ENCODE measurements at regions not wholly inside any gene's neighbourhood (a gene's known extent, or its start where the extent isn't known, plus 50 kb on each side); places are given as distances from the start of the nearest gene placed in this dataset.

DNA sequence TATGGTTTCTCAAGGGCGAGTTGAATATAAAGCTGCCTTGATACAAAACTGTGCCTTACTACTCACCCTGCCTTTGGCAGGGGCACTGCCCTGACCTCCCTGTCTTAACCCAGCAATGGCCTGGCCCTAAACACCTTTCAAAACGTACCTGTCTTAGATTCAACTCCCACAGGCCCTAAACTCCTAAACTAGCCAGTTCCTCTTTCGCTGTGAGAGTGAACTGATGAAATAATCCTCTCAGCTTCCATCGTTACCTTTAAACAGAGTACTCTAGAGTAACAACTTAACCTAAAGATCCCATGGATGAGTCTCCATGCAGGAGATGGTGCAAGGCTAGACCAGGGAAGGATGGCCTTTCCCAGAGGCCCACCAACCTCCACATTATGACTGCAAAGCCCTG lies 133.0 kb upstream of the THBS1 start:
- DNase-seq (ENCODE audit: low read depth in 2 of 2), result no peak

DNA sequence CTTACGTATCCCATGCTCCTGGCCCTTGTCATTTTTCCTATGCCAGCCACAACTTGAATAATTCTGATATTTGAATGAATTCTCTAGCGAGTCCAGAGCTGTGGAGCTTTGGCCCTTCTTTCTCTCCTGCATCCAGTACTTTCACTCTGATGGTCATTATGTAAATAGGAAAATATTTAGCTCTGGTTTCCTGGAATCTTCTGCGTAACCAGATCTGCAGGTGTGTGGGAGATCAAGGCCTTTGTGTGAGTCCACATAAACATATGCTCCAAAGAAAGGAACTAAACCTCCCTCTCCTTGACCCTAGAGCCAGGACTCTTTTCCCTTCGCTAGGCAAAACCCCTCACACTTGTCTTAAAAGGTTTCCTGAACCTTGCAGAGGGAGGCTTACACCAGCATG lies 132.5 kb upstream of the THBS1 start:
- DNase-seq (ENCODE audit: low read depth in 2 of 2), result no peak

DNA sequence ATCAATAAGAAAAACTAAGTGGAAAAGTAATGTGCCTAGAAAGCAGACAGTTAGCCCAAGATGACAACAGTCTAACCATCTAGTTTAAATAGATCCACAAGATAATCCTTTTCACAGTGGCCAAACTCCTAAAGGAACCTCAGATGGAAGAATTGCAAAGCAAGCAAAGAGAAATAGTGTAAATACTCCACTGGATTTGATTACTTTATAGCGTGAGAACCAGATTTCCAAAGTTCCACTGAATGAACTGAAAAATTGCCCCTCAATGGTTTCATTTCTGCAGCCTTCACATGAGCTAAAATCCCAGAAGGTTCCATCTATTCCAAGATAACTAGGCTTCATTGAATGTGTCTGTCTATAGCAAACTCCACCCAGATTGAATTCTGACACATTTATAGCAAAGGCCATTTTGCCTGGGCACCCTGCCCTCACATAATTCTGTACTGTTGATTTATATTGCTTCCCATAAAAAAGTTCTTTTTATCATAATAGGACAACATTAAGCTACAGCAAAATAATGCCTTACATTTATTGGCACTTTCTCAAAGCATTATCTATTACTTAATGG lies 129.7 kb upstream of the THBS1 start:
- DNase-seq (ENCODE audit: low read depth in 2 of 2), result no peak

DNA sequence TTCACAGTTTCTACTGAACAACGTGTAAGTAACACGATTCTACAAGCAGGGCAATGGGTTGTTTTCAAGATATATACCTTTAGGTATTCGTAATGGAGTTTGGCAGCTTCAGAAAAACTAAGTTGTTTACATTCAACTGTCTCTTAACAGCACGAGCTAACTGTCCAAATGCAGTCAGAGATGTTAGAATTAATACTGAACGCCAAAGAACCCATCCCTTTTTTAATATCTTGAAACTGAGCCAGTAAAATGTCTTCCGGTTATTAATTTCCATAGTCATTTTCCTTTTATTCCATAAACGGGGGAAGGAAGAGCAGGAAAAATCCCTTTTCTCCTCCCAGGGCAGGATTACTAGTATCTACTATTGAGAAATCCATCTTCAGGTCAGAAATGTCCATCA lies 129.0 kb upstream of the THBS1 start:
- DNase-seq (ENCODE audit: low read depth in 2 of 2), result no peak

DNA sequence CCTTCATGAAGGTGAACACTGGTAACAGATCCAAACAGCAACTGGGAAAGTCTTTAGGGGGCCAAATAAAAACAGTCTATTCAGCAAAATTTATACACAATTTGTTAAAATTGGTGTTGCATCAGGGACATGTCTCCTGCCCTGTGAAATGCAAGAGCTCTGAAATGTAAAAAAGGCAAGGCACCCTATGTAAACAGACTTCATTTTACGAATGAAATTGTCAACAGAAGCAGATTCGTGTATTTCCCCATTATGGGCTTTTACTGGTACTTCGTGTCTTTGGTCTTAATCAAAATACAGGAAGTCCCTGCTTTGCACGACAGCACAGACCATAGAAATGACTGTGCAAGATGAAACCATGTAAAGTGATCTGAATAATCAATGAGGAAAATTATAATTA lies 127.3 kb upstream of the THBS1 start:
- no peak for DNase-seq (ENCODE audit: low read depth in 2 of 2)

DNA sequence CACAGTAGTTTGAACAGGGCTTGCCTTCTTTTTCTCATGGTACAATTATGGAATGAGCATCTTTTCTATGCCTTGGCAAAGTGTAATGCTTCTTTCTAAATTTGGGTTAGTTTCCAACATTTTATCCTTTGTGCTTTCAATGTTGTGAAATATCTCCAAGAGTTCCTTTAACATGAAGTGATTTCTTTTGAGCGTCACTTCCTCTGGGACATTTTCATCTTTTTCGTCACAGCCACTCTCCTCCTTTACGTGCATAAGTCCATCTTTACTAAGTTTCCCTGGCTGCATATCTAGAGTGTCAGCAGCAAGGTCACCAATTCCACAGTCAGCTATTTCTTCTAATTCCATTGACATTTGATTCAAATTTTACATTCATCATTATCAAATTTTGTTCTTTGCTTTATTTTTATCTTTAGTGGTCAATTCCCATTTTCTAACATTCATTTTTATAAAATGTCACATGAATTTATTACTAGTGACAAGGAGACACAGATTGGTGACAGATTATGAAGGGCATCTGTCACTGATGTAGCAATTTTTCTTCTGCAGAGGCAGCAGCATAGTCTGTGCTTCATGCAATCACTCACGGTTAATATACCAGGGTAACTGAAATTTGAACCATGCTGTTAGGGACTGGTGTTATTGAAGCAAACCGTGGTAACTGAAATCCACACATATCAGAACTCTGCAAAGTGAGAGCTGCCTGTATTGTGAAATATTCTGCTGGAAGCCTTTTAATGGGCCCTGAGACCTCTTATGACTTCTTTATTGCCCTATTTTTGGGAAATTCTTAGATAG lies 126.5 kb upstream of the THBS1 start:
- DNase-seq (ENCODE audit: low read depth in 2 of 2), result no peak

DNA sequence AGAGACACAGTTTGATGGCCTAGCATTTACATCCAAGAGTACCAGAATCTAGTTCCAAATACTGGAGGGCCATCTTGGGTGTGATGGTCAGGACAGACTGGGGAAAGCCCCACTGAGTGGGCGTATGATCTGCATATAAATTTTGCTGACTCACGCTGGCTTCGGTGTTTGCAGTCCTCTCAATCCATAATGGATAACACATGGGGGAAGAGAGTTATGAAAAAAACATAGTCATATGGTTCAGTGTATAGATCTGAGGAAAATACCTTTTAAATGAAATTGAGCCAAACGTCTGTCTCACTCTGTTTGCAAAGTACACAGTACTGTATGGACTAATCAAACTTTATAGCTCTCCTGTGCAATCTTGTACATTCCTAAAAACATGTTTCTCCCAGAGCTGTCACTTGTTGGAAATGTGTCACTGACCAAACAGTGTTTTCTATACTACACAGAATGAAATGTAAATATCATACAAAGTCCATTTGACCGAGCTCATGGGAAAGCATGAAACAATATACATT lies 125.3 kb upstream of the THBS1 start:
- peak; percentile 91 to 92 for DNase-seq (ENCODE audit: low read depth in 2 of 2)

DNA sequence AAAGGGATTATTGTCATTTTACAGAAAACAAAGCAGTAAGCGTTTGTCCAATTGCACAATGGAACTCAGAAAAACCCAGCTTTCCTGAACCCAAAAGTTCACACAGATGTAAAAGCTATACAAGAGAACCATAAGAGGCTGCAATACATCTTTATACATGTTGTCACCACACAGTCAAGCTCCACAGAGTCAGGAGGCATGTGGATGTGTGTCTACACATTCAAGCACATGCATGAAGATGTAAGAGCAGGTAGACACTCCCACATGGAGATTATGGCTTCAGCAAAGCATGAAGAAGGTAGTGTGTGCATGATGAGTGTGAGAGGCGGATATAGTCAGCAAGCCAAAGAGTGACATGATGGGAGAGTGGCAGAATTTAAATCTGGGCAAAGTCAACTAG lies 124.7 kb upstream of the THBS1 start:
- no peak for DNase-seq (ENCODE audit: low read depth in 2 of 2)

DNA sequence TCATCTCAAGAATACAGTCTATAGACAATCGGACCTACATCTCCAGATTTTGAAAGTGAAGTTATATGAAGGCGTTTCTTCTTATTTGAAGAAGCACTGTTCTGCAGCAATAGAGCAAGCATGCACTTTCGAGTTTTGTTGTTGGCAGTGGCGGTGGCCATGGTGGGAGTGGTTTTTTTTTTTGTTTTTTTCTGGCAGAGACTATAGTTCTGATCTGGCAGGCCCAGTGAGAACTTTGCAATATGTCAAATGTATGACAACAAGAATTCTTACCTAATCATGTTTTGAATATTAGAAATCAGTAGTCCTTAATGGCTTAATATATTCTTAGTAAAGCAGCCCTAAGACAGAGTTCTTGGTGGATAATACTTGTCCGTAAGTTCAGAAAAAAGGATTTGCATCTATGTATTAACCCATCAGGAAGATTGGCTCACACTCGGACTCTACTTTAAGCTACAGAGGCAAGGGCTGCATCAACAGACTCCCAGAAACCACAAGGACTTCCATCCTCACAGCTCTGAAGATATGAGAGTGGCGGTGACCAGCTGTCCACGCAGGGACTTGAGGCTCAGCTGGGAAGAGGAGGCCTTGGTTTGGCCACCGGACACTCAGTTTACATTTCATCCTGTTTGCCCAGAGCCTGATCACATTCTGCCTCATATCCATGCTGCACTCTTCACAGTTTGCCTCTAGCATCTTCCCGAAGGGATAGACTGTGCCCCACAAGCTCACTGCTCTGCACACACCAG lies 124.1 kb upstream of the THBS1 start:
- DNase-seq (ENCODE audit: low read depth in 2 of 2), result no peak

DNA sequence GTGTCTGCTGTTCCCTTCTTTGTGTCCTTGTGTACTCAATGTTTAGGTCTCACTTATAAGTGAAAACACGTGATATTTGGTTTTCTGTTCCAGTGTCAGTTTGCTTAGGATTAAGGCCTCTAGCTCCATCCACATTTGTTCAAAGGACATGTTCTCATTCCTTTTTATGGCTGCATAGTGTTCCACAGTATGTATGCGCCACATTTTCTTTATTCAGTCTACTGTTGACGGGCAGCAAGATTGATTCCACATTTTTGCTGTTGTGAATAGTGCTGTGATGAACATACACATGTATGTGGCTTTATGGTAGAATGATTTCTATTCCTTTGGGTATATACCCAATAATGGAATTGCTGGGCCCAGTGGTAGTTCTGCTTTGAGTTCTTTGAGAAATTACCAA lies 122.7 kb upstream of the THBS1 start:
- DNase-seq (ENCODE audit: low read depth in 2 of 2), result no peak

DNA sequence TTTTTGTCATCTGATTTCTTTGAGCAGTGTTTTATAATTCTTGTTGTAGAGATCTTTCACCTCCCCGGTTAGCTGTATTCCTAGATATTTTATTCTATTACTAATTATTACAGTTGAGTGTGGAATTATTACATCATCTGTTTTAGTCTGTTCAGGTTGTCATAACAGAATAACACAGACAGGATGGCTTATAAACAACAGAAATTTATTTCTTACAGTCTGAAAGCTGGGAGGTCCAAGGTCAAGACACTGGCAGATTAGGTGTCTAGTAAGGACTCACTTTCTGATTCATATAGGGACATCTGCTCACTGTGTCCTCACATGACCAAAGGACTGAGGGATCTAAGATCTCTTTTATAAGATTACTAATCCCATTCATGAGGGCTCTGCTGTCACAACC lies 121.3 kb upstream of the THBS1 start:
- DNase-seq (ENCODE audit: low read depth in 2 of 2), result no peak

DNA sequence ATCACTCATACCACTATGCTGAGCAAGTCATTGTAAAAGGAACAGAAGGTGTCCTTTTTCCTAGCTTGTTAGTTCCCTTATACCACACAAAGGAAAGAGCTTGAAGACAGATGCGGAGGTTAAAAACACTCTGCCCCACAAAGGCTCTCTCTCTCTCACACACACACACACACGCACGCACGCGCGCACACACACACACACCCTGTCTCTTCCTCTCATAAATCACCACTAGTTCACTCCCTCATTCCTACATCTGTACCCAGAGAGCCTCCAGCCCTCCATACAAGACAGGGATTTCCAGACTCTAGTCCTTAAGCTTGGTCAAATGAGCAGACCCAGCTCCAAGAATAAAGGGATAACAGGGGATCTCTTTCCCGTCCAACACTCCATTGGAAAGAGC lies 120.1 kb upstream of the THBS1 start:
- DNase-seq (ENCODE audit: low read depth in 2 of 2), result no peak

DNA sequence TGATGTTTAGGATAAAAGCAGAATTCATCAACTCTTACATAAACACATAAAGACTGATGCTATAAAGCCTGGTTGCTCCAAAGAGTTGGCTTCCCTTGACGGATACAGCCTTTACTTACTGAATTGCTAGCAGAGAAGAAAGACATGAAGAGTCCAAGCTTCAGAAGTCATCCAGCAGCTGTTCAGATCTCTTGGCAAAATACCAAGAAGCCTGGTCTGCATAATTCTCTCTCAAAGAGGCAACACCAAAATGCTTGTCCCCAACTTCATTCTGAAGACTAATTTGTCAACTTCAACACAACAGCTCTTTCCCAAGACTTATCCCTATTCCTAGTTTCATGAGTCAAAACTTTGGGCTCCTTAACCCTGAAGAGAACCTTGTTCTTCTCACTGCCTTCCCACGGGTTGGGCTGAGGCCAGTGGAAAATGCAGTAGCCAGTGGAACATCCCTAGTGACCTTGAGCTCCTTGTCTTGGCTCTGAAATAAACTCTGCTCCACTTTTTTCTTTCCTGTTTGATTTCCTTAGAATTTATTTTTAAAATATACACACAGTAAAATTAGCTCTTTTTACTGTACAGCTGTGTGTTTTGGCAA lies 119.2 kb upstream of the THBS1 start:
- DNase-seq (ENCODE audit: low read depth in 2 of 2), result no peak

DNA sequence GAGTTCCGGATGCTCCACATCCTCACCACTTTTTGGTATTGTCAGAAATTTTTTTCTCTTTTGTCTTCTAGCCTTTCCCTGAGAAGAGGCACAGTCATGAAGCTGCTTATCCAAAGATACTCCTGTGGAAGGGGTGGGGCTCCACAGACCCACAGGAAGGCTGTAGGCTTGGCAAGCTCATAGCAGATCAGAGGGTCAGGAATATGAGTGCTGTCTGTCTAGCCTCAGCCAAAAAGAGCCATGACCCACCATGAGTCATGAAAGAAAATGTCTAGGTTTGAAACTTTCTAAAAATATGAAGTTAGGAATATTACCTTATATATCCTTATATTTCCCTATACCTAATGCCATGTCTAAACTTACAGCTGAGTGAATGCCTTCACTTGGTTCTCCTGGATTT lies 118.2 kb upstream of the THBS1 start:
- no peak for DNase-seq (ENCODE audit: low read depth in 2 of 2)

DNA sequence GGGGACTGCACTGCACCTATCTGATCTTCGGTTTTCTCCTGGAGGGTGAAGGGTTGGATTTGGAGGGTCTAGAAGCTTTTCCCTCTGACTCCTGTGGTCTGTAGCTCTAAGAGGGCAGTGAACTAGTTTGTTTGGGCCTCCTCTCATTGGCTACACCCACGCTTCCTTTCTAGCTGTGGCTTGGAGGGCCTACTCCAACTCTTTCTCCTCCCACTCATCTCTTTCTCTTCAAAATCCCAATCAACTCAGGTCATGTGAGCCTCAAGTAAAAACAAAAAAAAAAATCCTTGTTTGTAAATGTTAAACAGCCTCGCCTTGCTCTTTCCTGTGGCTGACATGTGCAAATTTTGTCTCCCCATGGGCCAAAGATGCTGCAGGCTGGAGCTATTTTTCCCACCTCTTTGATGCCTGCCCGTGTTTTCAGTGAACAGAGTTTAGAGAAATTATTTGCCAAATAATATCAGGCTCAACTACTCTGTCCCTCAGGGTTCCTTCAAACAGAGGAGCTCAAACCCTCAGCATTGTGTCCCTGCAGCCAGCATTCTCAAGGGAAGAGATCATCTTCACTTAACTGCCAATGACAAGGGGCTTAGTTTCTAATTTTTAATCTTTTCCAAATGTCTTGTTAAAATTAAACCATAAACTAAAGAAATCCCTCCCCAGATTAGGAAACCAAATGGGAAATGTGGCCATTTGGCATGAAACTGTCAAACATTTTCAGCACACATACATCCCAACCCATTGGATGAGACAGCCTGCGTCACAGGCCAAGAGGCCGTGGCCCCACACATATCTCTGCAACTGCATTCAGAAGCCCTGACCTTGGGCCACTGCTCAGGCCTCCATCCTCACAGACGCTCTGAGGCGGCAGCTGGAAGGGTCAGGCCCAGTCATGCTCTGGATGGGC lies 114.8 kb upstream of the THBS1 start:
- no peak for DNase-seq (ENCODE audit: low read depth in 2 of 2)

DNA sequence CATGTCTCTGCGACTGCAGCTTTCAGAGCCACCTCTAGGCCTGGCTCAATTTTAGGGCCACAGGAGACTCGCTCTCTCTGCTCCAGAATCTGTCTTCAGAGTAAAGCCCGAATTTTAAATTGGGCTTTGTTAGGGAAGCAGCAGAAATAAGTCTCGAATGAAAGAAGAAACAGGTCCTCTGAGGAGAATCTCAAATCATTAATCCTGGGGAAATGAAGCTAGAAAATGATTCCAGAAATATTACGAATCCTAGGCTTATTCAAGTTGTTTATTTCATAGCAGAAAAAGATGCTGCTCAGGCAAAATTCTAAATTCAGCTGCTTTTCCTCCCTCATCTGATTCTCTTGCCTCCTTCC lies 114.2 kb upstream of the THBS1 start:
- no peak for DNase-seq (ENCODE audit: low read depth in 2 of 2)

DNA sequence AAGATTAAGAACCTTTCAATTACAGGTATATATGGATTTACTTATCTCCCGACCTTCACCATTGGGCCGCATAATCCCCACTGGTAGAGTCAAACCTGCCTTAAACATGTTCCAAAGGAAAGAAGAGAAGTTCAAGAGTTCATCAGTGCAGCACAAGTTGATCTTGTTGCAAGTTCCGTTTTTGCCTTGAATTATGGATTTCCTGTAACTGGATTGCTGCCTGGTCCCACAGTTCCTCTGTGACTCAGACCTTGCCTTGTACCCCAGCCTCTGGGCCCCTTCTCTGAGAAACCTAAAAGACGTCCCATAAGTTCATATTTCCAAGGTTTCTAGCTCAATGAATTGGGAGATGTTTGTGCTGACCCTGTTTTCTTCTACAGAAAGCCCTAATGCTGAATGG lies 112.5 kb upstream of the THBS1 start:
- no peak for DNase-seq (ENCODE audit: low read depth in 2 of 2)

DNA sequence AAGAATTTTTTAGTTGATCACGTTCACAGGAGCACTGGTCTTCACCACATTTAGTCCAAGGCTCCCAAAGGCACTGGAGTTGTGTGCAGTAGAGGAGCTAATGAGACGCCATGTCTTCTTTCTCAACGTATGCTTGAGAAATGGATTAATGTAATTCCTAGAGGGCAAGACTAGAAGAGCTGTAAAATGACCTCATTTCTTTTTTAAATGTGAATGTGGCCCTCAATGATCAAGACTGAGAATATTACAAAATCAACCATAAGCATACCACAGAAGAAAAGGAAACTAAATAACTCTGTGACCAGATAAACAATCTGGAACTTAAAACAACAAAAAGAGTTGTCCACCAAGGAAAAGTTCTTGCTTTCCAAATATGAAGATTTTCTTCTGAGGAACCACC lies 112.1 kb upstream of the THBS1 start:
- DNase-seq (ENCODE audit: low read depth in 2 of 2), result no peak

DNA sequence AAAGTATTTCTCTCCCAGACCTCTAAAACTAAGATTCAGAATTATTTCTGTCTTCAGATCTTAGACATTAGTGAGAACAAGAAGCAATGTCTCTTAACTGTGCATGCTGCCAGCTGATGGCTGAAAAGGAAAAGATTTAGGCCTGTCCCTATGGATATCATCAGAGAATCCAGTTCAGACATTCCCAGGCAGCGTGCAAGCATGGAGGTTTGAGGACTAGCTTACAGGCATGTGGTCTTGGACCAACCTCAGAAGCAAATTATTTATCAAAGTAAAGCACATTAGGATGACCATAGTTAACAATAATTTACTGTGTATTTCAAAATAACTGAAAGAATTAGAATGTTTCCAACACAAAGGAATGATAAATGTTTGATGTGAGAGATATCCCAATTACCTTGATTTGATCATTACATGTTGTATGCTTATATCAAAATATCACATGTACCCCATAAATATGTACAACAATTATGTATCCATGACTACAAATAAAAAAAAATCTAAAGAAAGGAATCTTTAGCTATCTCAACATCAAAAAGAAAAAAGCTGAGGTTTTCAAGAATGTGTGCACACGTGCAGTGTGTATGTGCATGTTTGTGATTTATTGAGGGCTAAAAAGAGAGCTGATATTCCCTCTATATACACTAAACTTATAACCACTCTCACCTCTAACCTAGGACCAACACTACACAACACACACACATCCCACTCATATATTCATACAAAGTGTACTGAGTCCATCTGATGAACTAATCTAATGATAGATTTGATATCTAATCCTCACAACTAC lies 108.9 kb upstream of the THBS1 start:
- no peak for DNase-seq (ENCODE audit: low read depth in 2 of 2)

DNA sequence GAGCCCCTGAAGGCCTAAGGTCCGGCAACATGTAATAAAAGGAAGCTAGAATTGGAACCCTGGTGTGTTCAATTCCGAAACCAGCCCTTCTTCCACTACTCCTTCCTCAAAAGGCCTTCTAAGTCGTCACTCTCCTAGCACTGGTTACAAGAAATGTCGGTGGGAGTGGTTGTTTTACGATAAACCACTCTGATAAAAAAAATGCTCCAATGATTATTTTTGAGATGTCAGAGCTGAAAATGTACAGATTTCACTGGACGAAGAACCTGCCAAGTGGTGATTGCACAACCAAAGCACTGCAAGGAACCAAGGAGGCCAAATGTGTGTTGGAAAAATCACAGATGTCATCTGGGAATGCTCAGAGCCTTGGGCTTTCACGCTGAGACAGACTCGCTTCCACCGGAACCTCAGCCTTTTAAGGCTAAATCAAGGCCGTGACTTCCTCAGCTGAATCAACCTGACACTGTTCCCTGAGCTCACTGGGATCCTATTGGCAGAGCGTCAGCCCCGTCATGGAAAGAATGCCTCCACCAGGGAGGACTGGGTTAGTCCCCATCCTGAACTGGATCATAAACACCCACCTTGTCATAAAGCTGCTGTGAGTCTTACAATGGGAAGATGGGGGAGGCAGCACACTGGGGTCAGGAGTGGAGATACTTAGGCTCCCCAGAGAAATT lies 108.1 kb upstream of the THBS1 start:
- peak; percentile 94 for DNase-seq (ENCODE audit: low read depth in 2 of 2)

Measured in fibroblast of skin of left quadriceps (primary cell).